ENCODE measurements at regions not wholly inside any gene's neighbourhood (a gene's known extent, or its start where the extent isn't known, plus 50 kb on each side); places are given as distances from the start of the nearest gene placed in this dataset.
"Not testable (repeated sequence)": the region's sequence is repeated elsewhere in the genome, so short reads cannot be mapped to it uniquely, and the experiment has no call there.

- no peak for DNase-seq (ENCODE audit: low read depth in 3 of 3)
Measured at GRCh38 chr12:89289720-89290119, 62.6 kb downstream of the DUSP6 start.

- no peak for DNase-seq (ENCODE audit: low read depth in 3 of 3)
Measured at GRCh38 chr12:89288959-89289358, 63.3 kb downstream of the DUSP6 start.

- DNase-seq (ENCODE audit: low read depth in 3 of 3): no peak
Measured at GRCh38 chr12:89286501-89286900, 65.8 kb downstream of the DUSP6 start.

GRCh38 chr12:89281539-89281867 is 70.8 kb downstream of the DUSP6 start:
- DNase-seq (ENCODE audit: low read depth in 3 of 3): no peak

- DNase-seq (ENCODE audit: low read depth in 3 of 3): no peak
Measured at GRCh38 chr12:89280833-89281538, 71.3 kb downstream of the DUSP6 start.

- no peak for DNase-seq (ENCODE audit: low read depth in 3 of 3)
Measured at GRCh38 chr12:89279499-89279898, 72.8 kb downstream of the DUSP6 start.

GRCh38 chr12:89278862-89279261 is 73.4 kb downstream of the DUSP6 start:
- DNase-seq (ENCODE audit: low read depth in 3 of 3): no peak

- DNase-seq (ENCODE audit: low read depth in 3 of 3): no peak
Measured at GRCh38 chr12:89278169-89278568, 74.1 kb downstream of the DUSP6 start.

- no peak for DNase-seq (ENCODE audit: low read depth in 3 of 3)
Measured at GRCh38 chr12:89276860-89277259, 75.4 kb downstream of the DUSP6 start.

GRCh38 chr12:89273525-89273924 is 78.8 kb downstream of the DUSP6 start:
- DNase-seq (ENCODE audit: low read depth in 3 of 3): no peak

GRCh38 chr12:89270548-89270947 is 81.8 kb downstream of the DUSP6 start:
- DNase-seq (ENCODE audit: low read depth in 3 of 3): no peak

GRCh38 chr12:89269174-89269573 is 83.1 kb downstream of the DUSP6 start:
- DNase-seq (ENCODE audit: low read depth in 3 of 3): no peak

- DNase-seq (ENCODE audit: low read depth in 3 of 3): no peak
Measured at GRCh38 chr12:89267404-89267803, 84.9 kb downstream of the DUSP6 start.

GRCh38 chr12:89266574-89267188 is 85.6 kb downstream of the DUSP6 start:
- DNase-seq (ENCODE audit: low read depth in 3 of 3): not testable (repeated sequence)

- DNase-seq (ENCODE audit: low read depth in 3 of 3): no peak
Measured at GRCh38 chr12:89264837-89265236, 87.5 kb downstream of the DUSP6 start.

- no peak for DNase-seq (ENCODE audit: low read depth in 3 of 3)
Measured at GRCh38 chr12:89263900-89264299, 88.4 kb downstream of the DUSP6 start.

- no peak for DNase-seq (ENCODE audit: low read depth in 3 of 3)
Measured at GRCh38 chr12:89262855-89263552, 89.3 kb downstream of the DUSP6 start.

GRCh38 chr12:89261982-89262381 is 90.3 kb downstream of the DUSP6 start:
- DNase-seq (ENCODE audit: low read depth in 3 of 3): no peak

- no peak for DNase-seq (ENCODE audit: low read depth in 3 of 3)
Measured at GRCh38 chr12:89260841-89261637, 91.3 kb downstream of the DUSP6 start.

GRCh38 chr12:89259821-89260220 is 92.5 kb downstream of the DUSP6 start:
- no peak for DNase-seq (ENCODE audit: low read depth in 3 of 3)

- no peak for DNase-seq (ENCODE audit: low read depth in 3 of 3)
Measured at GRCh38 chr12:89258240-89258969, 93.9 kb downstream of the DUSP6 start.

- DNase-seq (ENCODE audit: low read depth in 3 of 3): no peak
Measured at GRCh38 chr12:89257340-89257739, 95.0 kb downstream of the DUSP6 start.
